ENCODE measurements at regions not wholly inside any gene's neighbourhood (a gene's known extent, or its start where the extent isn't known, plus 50 kb on each side); places are given as distances from the start of the nearest gene placed in this dataset.
A peak's percentile ranks its signal among the peaks of the same experiment; 100 is the strongest.

DNA sequence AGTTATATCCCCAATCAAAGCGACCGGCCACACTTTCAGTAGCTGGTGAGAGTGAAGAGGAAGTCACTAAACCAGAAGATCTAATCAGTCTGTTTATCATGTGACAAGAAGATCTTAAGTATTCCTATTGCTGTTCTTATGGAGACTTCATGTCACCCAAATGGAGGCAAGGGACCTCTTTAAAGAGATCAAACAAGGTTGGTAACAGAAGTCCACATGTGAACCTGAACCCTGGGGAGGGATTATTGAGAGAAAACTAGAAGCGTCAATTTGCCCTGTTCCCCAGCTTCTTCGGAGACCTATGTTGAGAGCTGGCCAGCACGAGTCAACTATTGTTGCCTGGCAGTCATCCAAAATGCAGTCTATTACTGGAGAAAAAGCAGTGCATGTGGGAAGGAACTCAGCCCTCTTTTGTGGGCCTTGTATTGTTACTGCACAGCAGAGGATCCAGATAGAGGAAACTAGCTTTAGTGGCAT is 76.9 kb upstream of the CTSC start:
- TF ChIP-seq, protein P1, sequence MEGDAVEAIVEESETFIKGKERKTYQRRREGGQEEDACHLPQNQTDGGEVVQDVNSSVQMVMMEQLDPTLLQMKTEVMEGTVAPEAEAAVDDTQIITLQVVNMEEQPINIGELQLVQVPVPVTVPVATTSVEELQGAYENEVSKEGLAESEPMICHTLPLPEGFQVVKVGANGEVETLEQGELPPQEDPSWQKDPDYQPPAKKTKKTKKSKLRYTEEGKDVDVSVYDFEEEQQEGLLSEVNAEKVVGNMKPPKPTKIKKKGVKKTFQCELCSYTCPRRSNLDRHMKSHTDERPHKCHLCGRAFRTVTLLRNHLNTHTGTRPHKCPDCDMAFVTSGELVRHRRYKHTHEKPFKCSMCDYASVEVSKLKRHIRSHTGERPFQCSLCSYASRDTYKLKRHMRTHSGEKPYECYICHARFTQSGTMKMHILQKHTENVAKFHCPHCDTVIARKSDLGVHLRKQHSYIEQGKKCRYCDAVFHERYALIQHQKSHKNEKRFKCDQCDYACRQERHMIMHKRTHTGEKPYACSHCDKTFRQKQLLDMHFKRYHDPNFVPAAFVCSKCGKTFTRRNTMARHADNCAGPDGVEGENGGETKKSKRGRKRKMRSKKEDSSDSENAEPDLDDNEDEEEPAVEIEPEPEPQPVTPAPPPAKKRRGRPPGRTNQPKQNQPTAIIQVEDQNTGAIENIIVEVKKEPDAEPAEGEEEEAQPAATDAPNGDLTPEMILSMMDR (IDR thresholded peaks at IDR 0.05; ENCODE audit: insufficient read depth, low read length, severe bottlenecking): no peak
- H3K27me3 ChIP-seq (ENCODE audit: control insufficient read depth, insufficient read depth, low read length): no peaks in the 10 kb centered on the region
- no peak overlapping the region for H3K4me3 ChIP-seq (ENCODE audit: low read depth, low read length)
- H3K36me3 ChIP-seq (ENCODE audit: control insufficient read depth, insufficient read depth, low read length): no peaks in the 10 kb centered on the region
- no peak for FAIRE-seq
- peak; percentile 50 for DNase-seq (ENCODE audit: low read depth)

DNA sequence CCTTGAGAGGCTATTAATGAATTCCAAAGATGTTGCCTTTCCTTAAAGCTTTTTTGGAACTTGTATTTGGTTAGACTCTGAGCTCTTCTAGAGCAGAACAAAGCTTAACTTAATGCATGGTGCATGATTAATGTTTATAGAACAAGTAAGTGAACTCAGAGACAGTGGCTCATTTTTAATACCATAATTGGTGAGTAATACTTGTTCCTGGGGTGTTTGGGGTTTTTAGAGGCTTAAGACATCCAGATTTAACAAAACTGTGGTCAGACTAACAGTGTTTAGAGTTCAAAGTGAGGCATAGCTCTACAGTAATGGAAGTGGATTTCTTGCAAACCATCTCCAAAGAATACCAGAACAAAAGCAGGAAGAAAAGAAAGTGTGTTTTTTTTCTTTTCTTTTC is 73.7 kb upstream of the CTSC start:
- DNase-seq (ENCODE audit: low read depth): peak; percentile 91
- Histone ChIP-seq H3K4me3 (ENCODE audit: low read depth, low read length) (no peak overlapping the region), H3K36me3 (ENCODE audit: control insufficient read depth, insufficient read depth, low read length) (no peaks in the 10 kb centered on the region), H3K27me3 (ENCODE audit: control insufficient read depth, insufficient read depth, low read length) (no peaks in the 10 kb centered on the region)
- no peak for FAIRE-seq
- TF ChIP-seq, protein P1 (IDR thresholded peaks at IDR 0.05; ENCODE audit: insufficient read depth, low read length, severe bottlenecking): no peak

DNA sequence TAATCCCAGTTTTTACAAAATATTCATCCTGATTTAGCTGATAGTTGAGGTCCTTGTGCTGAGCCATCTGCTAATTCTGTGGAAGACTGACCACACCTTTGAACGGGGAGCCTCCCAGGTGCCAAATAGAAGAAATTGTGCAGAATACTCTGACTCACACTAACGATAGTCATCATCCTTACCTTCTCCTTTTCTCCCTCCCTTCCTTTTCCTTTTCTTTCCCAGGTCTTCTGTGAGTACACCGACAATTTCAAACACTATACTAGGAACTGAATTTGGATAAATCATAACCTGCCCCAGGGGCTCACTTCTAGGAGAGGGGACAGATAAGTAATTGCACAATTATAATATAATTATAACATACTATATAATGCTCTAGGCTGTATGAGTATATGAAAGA is 73.1 kb upstream of the CTSC start:
- Histone ChIP-seq H3K36me3 (ENCODE audit: control insufficient read depth, insufficient read depth, low read length) (no peaks in the 10 kb centered on the region), H3K27me3 (ENCODE audit: control insufficient read depth, insufficient read depth, low read length) (no peaks in the 10 kb centered on the region), H3K4me3 (ENCODE audit: low read depth, low read length) (no peak overlapping the region)
- FAIRE-seq (no peak), DNase-seq (ENCODE audit: low read depth) (peak; percentile 93)
- TF ChIP-seq, protein P1 (IDR thresholded peaks at IDR 0.05; ENCODE audit: insufficient read depth, low read length, severe bottlenecking): no peak

DNA sequence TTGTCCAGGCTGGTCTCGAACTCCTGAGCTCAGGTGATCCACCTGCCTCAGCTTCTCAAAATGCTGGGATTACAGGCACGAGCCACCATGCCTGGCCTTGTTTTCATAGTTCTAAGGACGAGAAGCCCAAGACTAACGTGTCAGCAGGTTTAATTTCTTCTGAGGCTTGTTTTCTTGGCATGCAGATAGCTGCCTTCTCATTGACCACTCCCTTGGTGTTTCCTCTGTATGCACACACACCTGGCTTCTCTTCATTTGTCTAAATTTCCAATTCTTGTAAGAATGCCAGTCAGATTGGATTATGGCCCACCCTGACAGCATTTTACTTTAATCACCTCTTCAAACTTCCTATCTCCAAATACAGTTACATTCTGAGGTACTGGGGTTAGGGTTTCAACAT is 72.5 kb upstream of the CTSC start:
- FAIRE-seq: no peak

DNA sequence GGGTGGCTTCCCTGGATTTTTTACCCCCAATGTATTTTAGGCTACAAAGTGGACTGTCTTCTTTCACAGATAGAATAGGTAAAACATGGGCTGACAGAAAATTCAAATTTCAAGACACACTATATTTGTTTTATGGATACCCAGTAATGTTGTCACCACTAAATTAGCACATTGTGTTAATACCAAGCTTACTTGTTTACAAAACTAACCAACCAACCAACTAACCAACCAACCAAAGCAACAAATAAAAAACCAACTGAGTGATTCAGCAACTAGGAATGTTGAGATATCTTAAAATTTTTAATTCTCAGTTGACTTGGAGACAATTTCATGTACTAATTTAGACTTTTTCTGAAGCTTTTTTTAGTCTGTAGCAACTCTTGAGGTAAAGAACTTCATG is 69.3 kb upstream of the CTSC start:
- FAIRE-seq: no peak
- DNase-seq (ENCODE audit: low read depth): no peak
- Histone ChIP-seq H3K27me3 (ENCODE audit: control insufficient read depth, insufficient read depth, low read length) (no peaks in the 10 kb centered on the region), H3K4me3 (ENCODE audit: low read depth, low read length) (no peak overlapping the region), H3K36me3 (ENCODE audit: control insufficient read depth, insufficient read depth, low read length) (no peaks in the 10 kb centered on the region)
- TF ChIP-seq, protein P1 (IDR thresholded peaks at IDR 0.05; ENCODE audit: insufficient read depth, low read length, severe bottlenecking): no peak

More for the DNA sequence above, 72.5 kb upstream of the CTSC start:
- no peak overlapping the region for H3K4me3 ChIP-seq (ENCODE audit: low read depth, low read length)
- H3K27me3 ChIP-seq (ENCODE audit: control insufficient read depth, insufficient read depth, low read length): no peaks in the 10 kb centered on the region
- TF ChIP-seq, protein P1 (IDR thresholded peaks at IDR 0.05; ENCODE audit: insufficient read depth, low read length, severe bottlenecking): no peak
- DNase-seq (ENCODE audit: low read depth): peak; percentile 53
- no peaks in the 10 kb centered on the region for H3K36me3 ChIP-seq (ENCODE audit: control insufficient read depth, insufficient read depth, low read length)

DNA sequence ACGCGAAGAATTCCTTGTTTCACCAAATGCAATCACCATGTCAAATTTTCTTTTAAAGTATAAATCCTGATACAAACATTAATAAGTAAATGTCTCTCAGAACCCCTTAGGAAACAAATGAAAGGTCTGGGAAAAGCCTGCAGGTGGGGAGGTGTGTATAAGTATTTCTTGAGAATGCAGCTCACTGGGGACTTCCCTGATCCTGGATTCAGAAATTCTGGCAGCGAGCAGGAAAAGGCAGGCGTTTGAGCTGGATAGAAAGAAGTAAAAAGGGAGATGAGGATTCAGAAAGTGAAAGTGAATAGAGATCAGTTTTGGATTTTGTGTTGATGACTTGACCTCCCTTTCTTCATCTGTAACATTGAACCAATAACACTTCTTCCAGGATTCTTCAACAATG is 68.3 kb upstream of the CTSC start:
- Histone ChIP-seq H3K27me3 (ENCODE audit: control insufficient read depth, insufficient read depth, low read length) (no peaks in the 10 kb centered on the region), H3K36me3 (ENCODE audit: control insufficient read depth, insufficient read depth, low read length) (no peaks in the 10 kb centered on the region), H3K4me3 (ENCODE audit: low read depth, low read length) (no peak overlapping the region)
- DNase-seq (ENCODE audit: low read depth) (peak; percentile 45), FAIRE-seq (no peak)
- TF ChIP-seq, protein P1 (IDR thresholded peaks at IDR 0.05; ENCODE audit: insufficient read depth, low read length, severe bottlenecking): no peak

All from bronchial epithelial cell (primary cell).